ENCODE measurements at regions not wholly inside any gene's neighbourhood (a gene's known extent, or its start where the extent isn't known, plus 50 kb on each side); places are given as distances from the start of the nearest gene placed in this dataset.

GRCh38 chr9:93864840-93865239, 90.3 kb downstream of the BARX1 start:
- TF ChIP-seq CTCF (IDR thresholded peaks at IDR 0.05; ENCODE audit: control insufficient read depth, extremely low read depth, insufficient read depth), result no peak
- H3K4me3 ChIP-seq (ENCODE audit: low read depth, low read length), result no peak overlapping the region
- no peak for DNase-seq (ENCODE audit: low read depth)

GRCh38 chr9:93864032-93864431, 91.1 kb downstream of the BARX1 start:
- H3K4me3 ChIP-seq (ENCODE audit: low read depth, low read length), result no peak overlapping the region
- no peak for DNase-seq (ENCODE audit: low read depth)
- TF ChIP-seq CTCF (IDR thresholded peaks at IDR 0.05; ENCODE audit: control insufficient read depth, extremely low read depth, insufficient read depth), result no peak

- H3K4me3 ChIP-seq (ENCODE audit: low read depth, low read length), result no peak overlapping the region
- TF ChIP-seq CTCF (IDR thresholded peaks at IDR 0.05; ENCODE audit: control insufficient read depth, extremely low read depth, insufficient read depth), result no peak
- DNase-seq (ENCODE audit: low read depth), result no peak
Observed at GRCh38 chr9:93862877-93863545, 92.1 kb downstream of the BARX1 start.

- DNase-seq (ENCODE audit: low read depth), result no peak
Observed at GRCh38 chr9:93861736-93862358, 93.3 kb downstream of the BARX1 start.

GRCh38 chr9:93860694-93861658, 94.2 kb downstream of the BARX1 start:
- no peak overlapping the region for H3K4me3 ChIP-seq (ENCODE audit: low read depth, low read length)
- DNase-seq (ENCODE audit: low read depth), result no peak
- TF ChIP-seq CTCF (IDR thresholded peaks at IDR 0.05; ENCODE audit: control insufficient read depth, extremely low read depth, insufficient read depth), result no peak

More at GRCh38 chr9:93861736-93862358, 93.3 kb downstream of the BARX1 start:
- no peak for TF ChIP-seq CTCF (IDR thresholded peaks at IDR 0.05; ENCODE audit: control insufficient read depth, extremely low read depth, insufficient read depth)
- H3K4me3 ChIP-seq (ENCODE audit: low read depth, low read length), result no peak overlapping the region

- H3K4me3 ChIP-seq (ENCODE audit: low read depth, low read length), result no peak overlapping the region
- DNase-seq (ENCODE audit: low read depth), result no peak
- no peak for TF ChIP-seq CTCF (IDR thresholded peaks at IDR 0.05; ENCODE audit: control insufficient read depth, extremely low read depth, insufficient read depth)
Observed at GRCh38 chr9:93859431-93860215, 95.5 kb downstream of the BARX1 start.
